OCI-LY7 (cell line): ENCODE measurements at regions not wholly inside any gene's neighbourhood (a gene's known extent, or its start where the extent isn't known, plus 50 kb on each side); places are given as distances from the start of the nearest gene placed in this dataset.
A peak's percentile ranks its signal among the peaks of the same experiment; 100 is the strongest.

Source experiments
- BruUV-seq: library from RNA; stranded (reverse); fragments of 400-500 nt; replicated peaks from 2 replicates; lab custom pipeline; 2021; lab: Mats Ljungman, UMichigan
- CTCF ChIA-PET: fragments of 300-600 bp; sonication (Branson Sonifier 250); formaldehyde crosslinking; loops from one replicate; lab custom pipeline; 2022; ENCODE audit warnings: antibody characterized with exemption; ENCODE audit not compliant: unreplicated experiment; lab: Charles Lee
- POLR2A ChIA-PET: fragments of 300-600 bp; sonication (Branson Sonifier 250); formaldehyde crosslinking; loops from one replicate; lab custom pipeline; 2022; ENCODE audit warnings: antibody characterized with exemption; lab: Charles Lee
- DNase-seq: peaks from one replicate; pipeline ENCODE4 v3.0.0-alpha.2; 2015; ENCODE audit warnings: low spot score
- H2AFZ ChIP-seq: fragments of 200-600 bp; sonication (generic), shearing (Covaris generic); 2 replicates; pipeline ENCODE4 v1.6.1; 2014; ENCODE audit warnings: mild to moderate bottlenecking, antibody characterized with exemption, low read length, moderate library complexity
- H3K27ac ChIP-seq: fragments of 200-600 bp; sonication (generic); 2 replicates; pipeline ENCODE4 v1.5.1; 2014; ENCODE audit warnings: mixed run types, low read depth, mild to moderate bottlenecking, moderate library complexity, low read length, inconsistent platforms; ENCODE audit not compliant: poor library complexity, severe bottlenecking
- H3K36me3 ChIP-seq: fragments of 200-600 bp; sonication (generic); 2 replicates; pipeline ENCODE4 v1.6.1; 2014; ENCODE audit warnings: mild to moderate bottlenecking, antibody characterized with exemption, low read length, moderate library complexity, mixed read lengths; ENCODE audit not compliant: insufficient read depth
- H3K4me1 ChIP-seq: fragments of 200-600 bp; sonication (generic); 2 replicates; pipeline ENCODE4 v1.5.1; 2014; ENCODE audit warnings: mild to moderate bottlenecking, low read length; ENCODE audit not compliant: insufficient read depth, poor library complexity, severe bottlenecking
- H3K4me2 ChIP-seq: fragments of 200-600 bp; sonication (generic); 2 replicates; pipeline ENCODE4 v1.6.1; 2014; ENCODE audit warnings: mild to moderate bottlenecking, low read length
- H3K4me3 ChIP-seq: fragments of 200-600 bp; sonication (generic); 2 replicates; pipeline ENCODE4 v1.5.1; 2014; ENCODE audit warnings: mild to moderate bottlenecking, low read depth, low read length; ENCODE audit not compliant: poor library complexity, severe bottlenecking
- H3K79me2 ChIP-seq: fragments of 200-600 bp; sonication (generic); 2 replicates; pipeline ENCODE4 v1.6.1; 2016; ENCODE audit warnings: low read depth, mild to moderate bottlenecking, low read length, moderate library complexity, mixed read lengths; ENCODE audit not compliant: insufficient read depth
- H3K9me2 ChIP-seq: fragments of 200-600 bp; sonication (generic); 2 replicates; pipeline ENCODE4 v1.6.1; 2016; ENCODE audit warnings: mild to moderate bottlenecking, low read length, mixed read lengths; ENCODE audit not compliant: insufficient read depth
- H3K9me3 ChIP-seq: fragments of 200-600 bp; sonication (generic); 2 replicates; pipeline ENCODE4 v1.6.1; 2014; ENCODE audit warnings: mild to moderate bottlenecking, mixed run types, low read length, mixed read lengths
- H4K20me1 ChIP-seq: fragments of 200-600 bp; sonication (generic); 2 replicates; pipeline ENCODE4 v1.6.1; 2014; ENCODE audit warnings: mild to moderate bottlenecking, antibody characterized with exemption, low read length, moderate library complexity, mixed read lengths; ENCODE audit not compliant: insufficient read depth
- EZH2phosphoT487 ChIP-seq: fragments of 200-600 bp; sonication (generic); IDR thresholded peaks from 2 replicates; pipeline ENCODE4 v1.6.1; 2018; ENCODE audit warnings: low read depth, borderline replicate concordance, mild to moderate bottlenecking, mixed run types, antibody characterized with exemption, low read length, moderate library complexity, mixed read lengths
- intact Hi-C: fragments of 100-400 bp; cut with micrococcal nuclease; formaldehyde crosslinking; loops from one replicate; pipeline ENCODE4 v1.10.0; 2022; ENCODE audit not compliant: unreplicated experiment
- TF ChIP-seq, protein P1 (sequence below): fragments of 200-600 bp; sonication (generic); conservative IDR thresholded peaks from 2 replicates; pipeline ENCODE4 v1.5.1; 2014; ENCODE audit warnings: mild to moderate bottlenecking, antibody characterized with exemption, low read length, moderate library complexity, mixed read lengths

DNA sequence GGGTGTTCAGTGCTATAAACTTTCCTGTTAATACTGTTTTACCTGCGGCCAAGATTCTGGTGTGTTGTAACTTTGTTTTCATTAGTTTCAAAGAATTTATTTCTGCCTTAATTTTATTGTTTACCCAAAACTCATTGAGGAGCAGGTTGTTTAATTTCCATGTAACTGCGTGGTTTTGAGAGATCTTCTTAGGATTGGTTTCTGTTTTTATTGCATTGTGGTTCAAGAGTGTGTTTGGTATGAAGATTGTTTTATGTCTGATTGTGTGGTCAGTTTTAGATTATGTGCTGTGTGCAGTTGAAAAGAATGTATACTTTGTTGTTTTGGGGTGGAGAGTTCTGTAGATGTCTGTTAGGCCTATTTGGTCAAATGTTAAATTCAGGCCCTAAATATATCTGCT is 133.5 kb upstream of the GALNT15 start:
- Histone ChIP-seq H3K4me3 (no peak overlapping the region), H3K9me3 (0 out of 2 replicates have a peak, but pooled peaks cover 3% of the 10 kb centered on the region), H3K4me2 (no peak overlapping the region), H2AFZ (no peak overlapping the region), H3K9me2 (no peaks in the 10 kb centered on the region), H3K36me3 (no peaks in the 10 kb centered on the region), H3K79me2 (no peaks in the 10 kb centered on the region), H3K27ac (no peak overlapping the region), H3K4me1 (no peaks in the 10 kb centered on the region), H4K20me1 (no peaks in the 10 kb centered on the region)
- POLR2A ChIA-PET, result no interaction called here
- CTCF ChIA-PET, result no interaction called here
- intact Hi-C loops, result loop anchor here (10.0 kb wide), 1 partner anchor 406 kb away; no protein-coding TSS in a partner anchor
- DNase-seq, result no peak
- no TSS peak for BruUV-seq
- TF ChIP-seq, protein P1, sequence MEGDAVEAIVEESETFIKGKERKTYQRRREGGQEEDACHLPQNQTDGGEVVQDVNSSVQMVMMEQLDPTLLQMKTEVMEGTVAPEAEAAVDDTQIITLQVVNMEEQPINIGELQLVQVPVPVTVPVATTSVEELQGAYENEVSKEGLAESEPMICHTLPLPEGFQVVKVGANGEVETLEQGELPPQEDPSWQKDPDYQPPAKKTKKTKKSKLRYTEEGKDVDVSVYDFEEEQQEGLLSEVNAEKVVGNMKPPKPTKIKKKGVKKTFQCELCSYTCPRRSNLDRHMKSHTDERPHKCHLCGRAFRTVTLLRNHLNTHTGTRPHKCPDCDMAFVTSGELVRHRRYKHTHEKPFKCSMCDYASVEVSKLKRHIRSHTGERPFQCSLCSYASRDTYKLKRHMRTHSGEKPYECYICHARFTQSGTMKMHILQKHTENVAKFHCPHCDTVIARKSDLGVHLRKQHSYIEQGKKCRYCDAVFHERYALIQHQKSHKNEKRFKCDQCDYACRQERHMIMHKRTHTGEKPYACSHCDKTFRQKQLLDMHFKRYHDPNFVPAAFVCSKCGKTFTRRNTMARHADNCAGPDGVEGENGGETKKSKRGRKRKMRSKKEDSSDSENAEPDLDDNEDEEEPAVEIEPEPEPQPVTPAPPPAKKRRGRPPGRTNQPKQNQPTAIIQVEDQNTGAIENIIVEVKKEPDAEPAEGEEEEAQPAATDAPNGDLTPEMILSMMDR, result no peak

DNA sequence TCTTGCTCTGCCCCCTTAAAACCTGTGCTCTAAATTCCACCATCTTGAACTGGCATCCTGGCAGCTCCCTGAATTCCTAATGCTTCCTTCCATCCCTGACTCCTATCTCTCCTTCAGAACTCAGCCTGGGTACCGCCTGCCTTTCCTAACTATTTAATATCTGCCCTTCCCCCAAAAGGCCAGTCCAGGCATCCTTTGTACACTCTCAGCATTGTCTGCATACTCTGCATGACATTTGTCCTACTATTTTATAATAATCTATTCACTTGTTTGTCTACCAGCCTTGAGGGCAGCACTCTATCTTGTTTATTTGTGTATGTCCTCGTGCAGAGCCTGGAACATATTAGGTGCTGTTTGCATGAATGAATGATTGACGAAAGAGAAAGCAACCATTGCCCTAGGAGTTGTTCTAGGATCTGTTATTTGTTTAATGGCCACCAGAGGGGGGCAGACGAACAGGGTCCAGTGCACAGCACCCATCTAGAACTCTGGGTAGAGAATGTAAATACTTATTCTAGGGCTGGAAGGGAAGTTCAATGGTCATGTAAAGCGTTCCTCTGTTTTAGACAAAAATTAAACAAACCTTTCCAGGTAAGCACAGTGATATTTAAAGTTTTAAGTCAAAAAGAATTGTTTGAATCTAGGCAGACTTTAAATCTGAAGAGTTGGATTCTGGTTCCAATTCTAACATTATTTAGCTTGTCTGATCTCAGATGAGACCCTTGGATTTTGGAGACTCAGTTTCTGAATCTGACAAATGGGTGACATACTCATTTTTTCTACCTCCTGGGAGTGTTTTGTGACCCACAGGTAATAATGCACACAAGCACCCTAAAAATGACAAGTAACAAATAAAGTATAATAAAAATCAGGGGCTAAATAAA is 125.8 kb upstream of the GALNT15 start:
- no peaks in the 10 kb centered on the region for H3K9me2 ChIP-seq
- H3K36me3 ChIP-seq, result no peaks in the 10 kb centered on the region
- H3K27ac ChIP-seq, result no peak overlapping the region
- intact Hi-C loops, result loop anchor here (1.0 to 10.0 kb wide), 5 partner anchors 130 to 502 kb away; no protein-coding TSS in a partner anchor
- no peaks in the 10 kb centered on the region for H4K20me1 ChIP-seq
- H3K79me2 ChIP-seq, result no peaks in the 10 kb centered on the region
- DNase-seq, result peak; percentile 62
- H3K4me3 ChIP-seq, result peak overlapping the region; percentile 31
- H3K9me3 ChIP-seq, result no peaks in the 10 kb centered on the region
- POLR2A ChIA-PET, result no interaction called here
- H3K4me1 ChIP-seq, result no peaks in the 10 kb centered on the region
- no peak overlapping the region for H2AFZ ChIP-seq
- CTCF ChIA-PET, result no interaction called here
- no TSS peak for BruUV-seq
- no peak for TF ChIP-seq EZH2phosphoT487
- TF ChIP-seq, protein P1, result peak; percentile 91
- peak overlapping the region; percentile 52 for H3K4me2 ChIP-seq
